ENCODE measurements at regions not wholly inside any gene's neighbourhood (a gene's known extent, or its start where the extent isn't known, plus 50 kb on each side); places are given as distances from the start of the nearest gene placed in this dataset.

GRCh38 chr5:166570865-166571264, 1720.6 kb upstream of the WWC1 start:
- TF ChIP-seq ZNF773 (CRISPR knock-in tag; IDR thresholded peaks at IDR 0.05; ENCODE audit: borderline replicate concordance) (no peak), TFAP4 (IDR thresholded peaks at IDR 0.05; ENCODE audit: borderline replicate concordance, low read depth) (no peak), RFX5 (IDR thresholded peaks at IDR 0.05; ENCODE audit: low read depth, low read length) (no peak), BRCA1 (CRISPR knock-in tag; IDR thresholded peaks at IDR 0.05) (no peak), RXRB (CRISPR knock-in tag; IDR thresholded peaks at IDR 0.05; ENCODE audit: borderline replicate concordance) (no peak), ZNF580 (CRISPR knock-in tag; IDR thresholded peaks at IDR 0.05; ENCODE audit: borderline replicate concordance, low read depth) (no peak), HES4 (CRISPR knock-in tag; IDR thresholded peaks at IDR 0.05; ENCODE audit: borderline replicate concordance) (no peak), ZNF18 (CRISPR knock-in tag; IDR thresholded peaks at IDR 0.05; ENCODE audit: insufficient replicate concordance) (no peak)
- Histone ChIP-seq H3K4me3 (replicated peaks in 1 of 3; ENCODE audit: insufficient read depth in 1 of 3, low read depth in 2 of 3, low read length in 3 of 3) (no peak overlapping the region), H3K9ac (ENCODE audit: insufficient read depth, low read depth, low read length) (no peak overlapping the region), H3K27ac (ENCODE audit: extremely low read length, insufficient read depth, low read length) (no peak overlapping the region), H3K4me2 (ENCODE audit: low read depth, low read length) (no peak overlapping the region), H2AFZ (ENCODE audit: low read length) (no peak overlapping the region), H3K36me3 (replicated peaks in 1 of 2; ENCODE audit: control insufficient read depth in 1 of 2, insufficient read depth in 2 of 2, low read length in 2 of 2) (no peaks in the 10 kb centered on the region), H3K4me1 (ENCODE audit: insufficient read depth, low read length) (no peaks in the 10 kb centered on the region), H3K9me3 (ENCODE audit: low read length) (peaks cover 77% of the 10 kb centered on the region), H4K20me1 (ENCODE audit: insufficient read depth, low read length) (no peaks in the 10 kb centered on the region), H3K79me2 (ENCODE audit: insufficient read depth, low read length) (no peaks in the 10 kb centered on the region), H3K27me3 (ENCODE audit: control insufficient read depth in 1 of 2, insufficient read depth in 2 of 2, low read length in 2 of 2) (no peaks in the 10 kb centered on the region)
- ChIA-PET POLR2A (no interaction called here), CTCF (ENCODE audit: low intra/inter-chr PET ratio, low total read pairs) (no interaction called here)
- FAIRE-seq (no peak), ATAC-seq (no peak), DNase-seq (ENCODE audit: low spot score) (no peak)
- in situ Hi-C loops (cut with HindIII; ENCODE audit: extremely low pct_ligation_motif_present, low pct_unique_long_range_greater_than_20kb): no loop called here
- BruUV-seq (replicated peaks): no TSS peak
- intact Hi-C loops (cut with micrococcal nuclease; ENCODE audit: unreplicated experiment): no loop called here
- WGBS (ENCODE audit: low lambda C conversion rate): 3% methylated on average over 6 of the region's 6 CpGs
